ENCODE measurements at regions not wholly inside any gene's neighbourhood (a gene's known extent, or its start where the extent isn't known, plus 50 kb on each side); places are given as distances from the start of the nearest gene placed in this dataset.

DNA sequence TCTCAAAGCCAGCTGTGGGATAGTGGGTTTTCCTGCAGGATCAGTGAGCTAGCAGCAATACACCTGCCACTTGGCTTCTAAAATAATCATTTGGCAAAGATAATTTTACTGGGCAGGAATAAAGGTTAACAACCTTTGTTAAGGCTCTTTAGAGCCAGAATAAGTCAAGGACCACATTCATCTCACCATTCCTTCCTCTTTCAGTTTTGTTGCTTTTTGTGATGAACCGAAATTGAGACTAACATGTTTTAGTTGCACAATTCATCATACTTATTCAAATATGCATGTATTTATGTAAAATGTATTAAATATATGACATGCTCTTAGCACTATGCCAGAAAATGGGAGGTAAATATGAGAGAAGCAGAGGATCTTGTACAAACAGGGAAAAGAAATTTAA is 824.4 kb upstream of the TYRP1 start:
- TF ChIP-seq, protein P1, sequence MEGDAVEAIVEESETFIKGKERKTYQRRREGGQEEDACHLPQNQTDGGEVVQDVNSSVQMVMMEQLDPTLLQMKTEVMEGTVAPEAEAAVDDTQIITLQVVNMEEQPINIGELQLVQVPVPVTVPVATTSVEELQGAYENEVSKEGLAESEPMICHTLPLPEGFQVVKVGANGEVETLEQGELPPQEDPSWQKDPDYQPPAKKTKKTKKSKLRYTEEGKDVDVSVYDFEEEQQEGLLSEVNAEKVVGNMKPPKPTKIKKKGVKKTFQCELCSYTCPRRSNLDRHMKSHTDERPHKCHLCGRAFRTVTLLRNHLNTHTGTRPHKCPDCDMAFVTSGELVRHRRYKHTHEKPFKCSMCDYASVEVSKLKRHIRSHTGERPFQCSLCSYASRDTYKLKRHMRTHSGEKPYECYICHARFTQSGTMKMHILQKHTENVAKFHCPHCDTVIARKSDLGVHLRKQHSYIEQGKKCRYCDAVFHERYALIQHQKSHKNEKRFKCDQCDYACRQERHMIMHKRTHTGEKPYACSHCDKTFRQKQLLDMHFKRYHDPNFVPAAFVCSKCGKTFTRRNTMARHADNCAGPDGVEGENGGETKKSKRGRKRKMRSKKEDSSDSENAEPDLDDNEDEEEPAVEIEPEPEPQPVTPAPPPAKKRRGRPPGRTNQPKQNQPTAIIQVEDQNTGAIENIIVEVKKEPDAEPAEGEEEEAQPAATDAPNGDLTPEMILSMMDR (IDR thresholded peaks at IDR 0.05; ENCODE audit: insufficient read depth, low read length, poor library complexity, severe bottlenecking): no peak
- Histone ChIP-seq H3K4me3 (ENCODE audit: low read depth, low read length) (no peak overlapping the region), H3K27me3 (ENCODE audit: control insufficient read depth, insufficient read depth, low read length) (no peaks in the 10 kb centered on the region), H3K36me3 (ENCODE audit: control insufficient read depth, insufficient read depth, low read length) (no peaks in the 10 kb centered on the region)
- DNase-seq (ENCODE audit: low read depth): no peak

DNA sequence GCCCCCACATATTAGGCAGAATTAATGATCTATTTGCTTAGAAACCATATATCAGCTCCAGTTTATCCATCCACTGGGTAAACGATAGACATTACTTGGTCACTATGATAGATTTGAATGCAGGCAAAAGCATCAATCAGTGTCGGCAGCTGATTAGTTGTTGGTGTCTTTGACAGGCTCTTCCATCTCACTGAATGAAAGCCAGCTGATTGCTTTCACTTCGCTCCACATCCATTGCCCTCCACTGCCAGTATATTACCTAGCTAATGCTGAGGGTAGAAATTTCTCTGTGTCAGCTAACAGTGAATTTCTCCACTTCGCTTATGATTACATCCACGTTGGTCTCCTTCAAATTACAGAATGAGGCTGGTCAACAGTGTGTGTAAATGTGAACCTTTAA is 821.3 kb upstream of the TYRP1 start:
- no peak for DNase-seq (ENCODE audit: low read depth)

DNA sequence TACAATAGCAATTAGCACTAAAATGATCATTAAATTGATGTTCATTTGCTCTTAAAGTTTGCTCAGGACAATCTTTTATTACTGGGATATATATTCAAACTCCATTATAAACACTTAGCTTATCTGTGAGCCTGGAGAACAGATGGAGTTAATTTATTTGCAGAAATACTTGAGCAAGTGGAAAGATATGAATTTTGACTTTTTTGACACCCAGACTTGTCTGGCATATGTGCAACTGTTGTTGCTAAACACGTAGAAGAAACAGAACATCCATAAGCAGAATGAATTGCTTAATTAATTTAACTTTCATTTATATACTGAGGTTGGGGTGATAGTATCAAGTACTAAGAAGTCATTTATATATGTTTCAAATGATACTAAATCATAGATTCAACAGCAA is 820.7 kb upstream of the TYRP1 start:
- TF ChIP-seq, protein P1 (IDR thresholded peaks at IDR 0.05; ENCODE audit: insufficient read depth, low read length, poor library complexity, severe bottlenecking): no peak

More for the DNA sequence above, 821.3 kb upstream of the TYRP1 start:
- Histone ChIP-seq H3K27me3 (ENCODE audit: control insufficient read depth, insufficient read depth, low read length) (no peaks in the 10 kb centered on the region), H3K4me3 (ENCODE audit: low read depth, low read length) (no peak overlapping the region), H3K36me3 (ENCODE audit: control insufficient read depth, insufficient read depth, low read length) (no peaks in the 10 kb centered on the region)
- TF ChIP-seq, protein P1 (IDR thresholded peaks at IDR 0.05; ENCODE audit: insufficient read depth, low read length, poor library complexity, severe bottlenecking): no peak

DNA sequence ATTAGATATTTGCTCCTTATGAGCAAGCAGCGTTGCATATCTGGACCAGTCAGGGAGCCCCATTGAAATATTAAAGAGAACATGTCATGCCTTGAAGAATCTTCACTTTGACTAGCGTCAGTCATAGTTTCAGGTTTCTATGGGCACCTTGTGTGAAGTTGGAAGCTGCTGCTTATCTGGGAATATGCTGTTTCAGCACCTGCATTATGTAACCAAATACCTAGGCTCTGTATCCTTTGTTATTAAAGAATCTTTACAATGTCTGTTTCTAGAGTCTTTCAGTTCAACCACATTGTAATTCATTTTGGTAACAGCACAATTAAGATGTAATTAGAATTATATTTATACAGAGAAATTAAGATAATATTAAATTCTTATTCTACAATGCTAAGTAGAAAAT is 818.8 kb upstream of the TYRP1 start:
- no peak for DNase-seq (ENCODE audit: low read depth)
- no peak overlapping the region for H3K4me3 ChIP-seq (ENCODE audit: low read depth, low read length)
- TF ChIP-seq, protein P1 (IDR thresholded peaks at IDR 0.05; ENCODE audit: insufficient read depth, low read length, poor library complexity, severe bottlenecking): no peak
- no peaks in the 10 kb centered on the region for H3K36me3 ChIP-seq (ENCODE audit: control insufficient read depth, insufficient read depth, low read length)
- H3K27me3 ChIP-seq (ENCODE audit: control insufficient read depth, insufficient read depth, low read length): no peaks in the 10 kb centered on the region

More for the DNA sequence above, 820.7 kb upstream of the TYRP1 start:
- Histone ChIP-seq H3K27me3 (ENCODE audit: control insufficient read depth, insufficient read depth, low read length) (no peaks in the 10 kb centered on the region), H3K4me3 (ENCODE audit: low read depth, low read length) (no peak overlapping the region), H3K36me3 (ENCODE audit: control insufficient read depth, insufficient read depth, low read length) (no peaks in the 10 kb centered on the region)
- DNase-seq (ENCODE audit: low read depth): no peak

DNA sequence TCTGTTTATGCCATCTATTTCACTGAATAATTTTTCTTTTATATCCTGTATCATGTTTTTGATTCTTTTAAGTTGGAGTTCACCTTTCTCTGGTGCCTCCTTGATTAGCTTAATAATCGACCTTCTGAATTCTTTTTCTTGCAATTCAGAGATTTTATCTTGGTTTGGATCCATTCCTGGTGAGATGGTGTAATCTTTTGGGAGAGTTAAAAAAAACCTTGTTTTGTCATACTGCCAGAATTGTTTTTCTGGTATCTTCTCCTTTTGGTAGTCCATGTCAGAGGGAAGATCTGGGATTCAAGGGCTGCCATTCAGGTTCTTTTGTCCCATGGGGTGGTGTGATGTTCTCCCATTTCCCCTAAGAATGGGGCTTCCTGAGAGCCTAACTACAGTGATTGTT is 800.8 kb upstream of the TYRP1 start:
- no peak for DNase-seq (ENCODE audit: low read depth)
- Histone ChIP-seq H3K27me3 (ENCODE audit: control insufficient read depth, insufficient read depth, low read length) (no peaks in the 10 kb centered on the region), H3K4me3 (ENCODE audit: low read depth, low read length) (no peak overlapping the region), H3K36me3 (ENCODE audit: control insufficient read depth, insufficient read depth, low read length) (no peaks in the 10 kb centered on the region)
- TF ChIP-seq, protein P1 (IDR thresholded peaks at IDR 0.05; ENCODE audit: insufficient read depth, low read length, poor library complexity, severe bottlenecking): no peak

DNA sequence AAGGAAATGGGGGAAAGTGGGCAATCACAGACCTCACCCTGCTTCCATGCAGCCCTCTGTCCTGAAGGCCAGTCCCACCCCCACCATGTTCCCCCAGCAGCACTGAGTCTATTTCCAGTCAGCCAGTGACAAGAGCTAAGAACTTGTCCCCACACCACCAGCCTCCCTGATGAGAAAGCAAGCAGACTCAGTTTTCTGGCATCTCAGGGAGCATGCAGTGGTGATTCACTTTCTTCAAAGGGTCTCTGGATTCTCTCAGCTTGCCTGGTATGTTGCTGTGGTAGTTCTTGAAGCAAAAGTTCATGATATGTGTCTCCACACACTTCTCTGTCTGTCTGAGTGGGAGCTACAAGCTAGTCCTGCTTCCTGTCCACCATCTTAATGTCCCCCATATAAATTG is 799.9 kb upstream of the TYRP1 start:
- Histone ChIP-seq H3K4me3 (ENCODE audit: low read depth, low read length) (no peak overlapping the region), H3K27me3 (ENCODE audit: control insufficient read depth, insufficient read depth, low read length) (no peaks in the 10 kb centered on the region), H3K36me3 (ENCODE audit: control insufficient read depth, insufficient read depth, low read length) (no peaks in the 10 kb centered on the region)
- DNase-seq (ENCODE audit: low read depth): peak; percentile 7
- TF ChIP-seq, protein P1 (IDR thresholded peaks at IDR 0.05; ENCODE audit: insufficient read depth, low read length, poor library complexity, severe bottlenecking): no peak
